Astrocyte (in vitro differentiated cells and primary cell): ENCODE measurements at regions not wholly inside any gene's neighbourhood (a gene's known extent, or its start where the extent isn't known, plus 50 kb on each side); places are given as distances from the start of the nearest gene placed in this dataset.

ENCODE experiments used
- DNase-seq: peaks from one replicate; pipeline ENCODE4 v3.0.0-alpha.2; 2010; ENCODE audit warnings: low read depth
- FAIRE-seq: peaks from 2 replicates; lab custom pipeline; 2011; peaks lifted over from hg19 to GRCh38; lab: Jason Lieb, UNC
- H2AFZ ChIP-seq: 2 replicates; pipeline ENCODE4 v1.6.0; 2012; ENCODE audit warnings: low read depth, low read length, inconsistent platforms
- H3K27ac ChIP-seq: 2 replicates; pipeline ENCODE4 v1.5.1; 2011; ENCODE audit warnings: low read depth, low read length, inconsistent platforms
- H3K27me3 ChIP-seq: 2 replicates; pipeline ENCODE4 v1.6.0; 2011; ENCODE audit warnings: low read length, inconsistent platforms; ENCODE audit not compliant: insufficient read depth
- H3K36me3 ChIP-seq: 2 replicates; pipeline ENCODE4 v1.5.1; 2011; ENCODE audit warnings: low read length, inconsistent platforms; ENCODE audit not compliant: insufficient read depth
- H3K4me1 ChIP-seq: 2 replicates; pipeline ENCODE4 v1.5.1; 2011; ENCODE audit warnings: low read length, inconsistent platforms; ENCODE audit not compliant: insufficient read depth
- H3K4me2 ChIP-seq: 2 replicates; pipeline ENCODE4 v1.6.0; 2012; ENCODE audit warnings: low read length, inconsistent platforms
- H3K4me3 ChIP-seq: 2 replicates; pipeline ENCODE4 v1.5.1; 2011; ENCODE audit warnings: low read depth, mild to moderate bottlenecking, low read length, inconsistent platforms; ENCODE audit not compliant: insufficient read depth
- H3K79me2 ChIP-seq: 2 replicates; pipeline ENCODE4 v1.6.0; 2012; ENCODE audit warnings: mild to moderate bottlenecking, low read length, inconsistent platforms; ENCODE audit not compliant: insufficient read depth
- H3K9ac ChIP-seq: 2 replicates; pipeline ENCODE4 v1.6.0; 2012; ENCODE audit warnings: mild to moderate bottlenecking, low read length, inconsistent platforms
- H3K9me3 ChIP-seq: 2 replicates; pipeline ENCODE4 v1.5.1; 2012; ENCODE audit warnings: low read depth, mild to moderate bottlenecking, low read length, inconsistent platforms; ENCODE audit not compliant: insufficient read depth
- H4K20me1 ChIP-seq: 2 replicates; pipeline ENCODE4 v1.6.0; 2012; ENCODE audit warnings: low read length, inconsistent platforms; ENCODE audit not compliant: insufficient read depth
- H3K27ac Mint-ChIP-seq: one replicate; pipeline ENCODE4 v1.8.0; 2021; ENCODE audit warnings: mild to moderate bottlenecking, mixed read lengths; ENCODE audit not compliant: unreplicated experiment
- H3K27me3 Mint-ChIP-seq: one replicate; pipeline ENCODE4 v1.8.0; 2021; ENCODE audit warnings: low read depth, mixed read lengths; ENCODE audit not compliant: unreplicated experiment
- H3K36me3 Mint-ChIP-seq: one replicate; pipeline ENCODE4 v1.8.0; 2021; ENCODE audit warnings: low read depth, mixed read lengths; ENCODE audit not compliant: unreplicated experiment
- H3K4me1 Mint-ChIP-seq: one replicate; pipeline ENCODE4 v1.8.0; 2021; ENCODE audit warnings: low read depth, mixed read lengths; ENCODE audit not compliant: unreplicated experiment
- H3K4me3 Mint-ChIP-seq: one replicate; pipeline ENCODE4 v1.8.0; 2021; ENCODE audit warnings: mild to moderate bottlenecking, moderate library complexity, mixed read lengths; ENCODE audit not compliant: unreplicated experiment
- H3K9me3 Mint-ChIP-seq: one replicate; pipeline ENCODE4 v1.8.0; 2021; ENCODE audit warnings: mild to moderate bottlenecking, mixed read lengths; ENCODE audit not compliant: unreplicated experiment
- EZH2 ChIP-seq: IDR thresholded peaks from 2 replicates; pipeline ENCODE4 v1.6.1; 2012; ENCODE audit warnings: mild to moderate bottlenecking, low read length, inconsistent platforms; ENCODE audit not compliant: insufficient read depth
- TF ChIP-seq, protein P1 (sequence below): IDR thresholded peaks from 2 replicates; pipeline ENCODE4 v1.5.1; 2011; ENCODE audit warnings: low read depth, mild to moderate bottlenecking, inconsistent platforms, low read length, moderate library complexity; ENCODE audit not compliant: insufficient read depth

DNA sequence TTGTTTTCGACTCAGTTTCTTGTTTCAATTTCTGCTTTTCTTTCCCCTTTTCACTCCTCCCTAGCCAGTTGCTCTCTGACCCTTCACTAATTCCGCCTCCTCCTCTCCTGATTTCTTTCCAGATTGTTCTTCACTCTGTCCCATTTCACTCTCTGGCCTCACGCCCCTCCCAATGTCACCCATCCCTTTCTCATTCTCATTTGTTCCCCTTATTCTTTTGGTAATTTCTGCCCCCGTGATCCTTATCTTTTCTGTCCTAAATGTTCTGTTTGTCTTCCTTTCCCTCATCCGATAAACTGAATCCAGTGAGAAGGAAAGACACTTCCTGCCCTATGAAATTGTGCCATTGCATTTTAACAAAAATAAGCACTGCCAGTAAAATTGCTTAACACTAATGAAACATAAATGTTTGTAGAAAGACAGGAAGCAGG is 94.5 kb upstream of the RASGEF1B start:
- no peaks in the 10 kb centered on the region for H3K27me3 ChIP-seq
- peaks cover 3% of the 10 kb centered on the region for H3K4me1 Mint-ChIP-seq
- H3K27ac Mint-ChIP-seq, result no peak overlapping the region
- no peaks in the 10 kb centered on the region for H3K36me3 Mint-ChIP-seq
- H3K4me1 ChIP-seq, result no peaks in the 10 kb centered on the region
- H3K9me3 ChIP-seq, result no peaks in the 10 kb centered on the region
- no peaks in the 10 kb centered on the region for H3K27me3 Mint-ChIP-seq
- no peaks in the 10 kb centered on the region for H3K36me3 ChIP-seq
- H3K79me2 ChIP-seq, result no peaks in the 10 kb centered on the region
- H2AFZ ChIP-seq, result peak overlapping the region; percentile 10
- H3K27ac ChIP-seq, result no peak overlapping the region
- no peak for TF ChIP-seq EZH2
- TF ChIP-seq, protein P1, sequence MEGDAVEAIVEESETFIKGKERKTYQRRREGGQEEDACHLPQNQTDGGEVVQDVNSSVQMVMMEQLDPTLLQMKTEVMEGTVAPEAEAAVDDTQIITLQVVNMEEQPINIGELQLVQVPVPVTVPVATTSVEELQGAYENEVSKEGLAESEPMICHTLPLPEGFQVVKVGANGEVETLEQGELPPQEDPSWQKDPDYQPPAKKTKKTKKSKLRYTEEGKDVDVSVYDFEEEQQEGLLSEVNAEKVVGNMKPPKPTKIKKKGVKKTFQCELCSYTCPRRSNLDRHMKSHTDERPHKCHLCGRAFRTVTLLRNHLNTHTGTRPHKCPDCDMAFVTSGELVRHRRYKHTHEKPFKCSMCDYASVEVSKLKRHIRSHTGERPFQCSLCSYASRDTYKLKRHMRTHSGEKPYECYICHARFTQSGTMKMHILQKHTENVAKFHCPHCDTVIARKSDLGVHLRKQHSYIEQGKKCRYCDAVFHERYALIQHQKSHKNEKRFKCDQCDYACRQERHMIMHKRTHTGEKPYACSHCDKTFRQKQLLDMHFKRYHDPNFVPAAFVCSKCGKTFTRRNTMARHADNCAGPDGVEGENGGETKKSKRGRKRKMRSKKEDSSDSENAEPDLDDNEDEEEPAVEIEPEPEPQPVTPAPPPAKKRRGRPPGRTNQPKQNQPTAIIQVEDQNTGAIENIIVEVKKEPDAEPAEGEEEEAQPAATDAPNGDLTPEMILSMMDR, result no peak
- no peak overlapping the region for H3K9ac ChIP-seq
- no peaks in the 10 kb centered on the region for H4K20me1 ChIP-seq
- no peak overlapping the region for H3K4me3 ChIP-seq
- no peaks in the 10 kb centered on the region for H3K9me3 Mint-ChIP-seq
- FAIRE-seq (no peak), DNase-seq (no peak)
- H3K4me3 Mint-ChIP-seq, result no peak overlapping the region
- H3K4me2 ChIP-seq, result peak overlapping the region; percentile 52

GRCh38 chr4:81565142-81565870 is 93.6 kb upstream of the RASGEF1B start:
- H3K9me3 Mint-ChIP-seq, result no peaks in the 10 kb centered on the region
- H3K27me3 ChIP-seq, result no peaks in the 10 kb centered on the region
- H3K4me3 Mint-ChIP-seq, result no peak overlapping the region
- H2AFZ ChIP-seq, result peak overlapping the region; percentile 25
- no peaks in the 10 kb centered on the region for H3K79me2 ChIP-seq
- H3K9ac ChIP-seq, result no peak overlapping the region
- peak overlapping the region; percentile 52 for H3K4me2 ChIP-seq
- H3K27me3 Mint-ChIP-seq, result no peaks in the 10 kb centered on the region
- no peak overlapping the region for H3K27ac Mint-ChIP-seq
- H3K27ac ChIP-seq, result no peak overlapping the region
- no peaks in the 10 kb centered on the region for H3K36me3 ChIP-seq
- H3K4me1 ChIP-seq, result no peaks in the 10 kb centered on the region
- H4K20me1 ChIP-seq, result no peaks in the 10 kb centered on the region
- no peak for FAIRE-seq
- no peak overlapping the region for H3K4me3 ChIP-seq
- H3K36me3 Mint-ChIP-seq, result no peaks in the 10 kb centered on the region
- peaks cover 3% of the 10 kb centered on the region for H3K4me1 Mint-ChIP-seq
- H3K9me3 ChIP-seq, result no peaks in the 10 kb centered on the region
- DNase-seq, result no peak
- TF ChIP-seq EZH2, result no peak
- TF ChIP-seq, protein P1, result no peak

- TF ChIP-seq EZH2, result no peak
- TF ChIP-seq, protein P1, result no peak
- DNase-seq (no peak), FAIRE-seq (no peak)
- H3K79me2 ChIP-seq, result no peaks in the 10 kb centered on the region
- Mint-ChIP-seq H3K27ac (no peak overlapping the region), H3K27me3 (no peaks in the 10 kb centered on the region), H3K4me3 (no peak overlapping the region), H3K36me3 (no peaks in the 10 kb centered on the region), H3K4me1 (peaks cover 3% of the 10 kb centered on the region), H3K9me3 (no peaks in the 10 kb centered on the region)
- H2AFZ ChIP-seq, result no peak overlapping the region
- H3K36me3 ChIP-seq, result no peaks in the 10 kb centered on the region
- H3K4me3 ChIP-seq, result no peak overlapping the region
- H3K9ac ChIP-seq, result no peak overlapping the region
- no peak overlapping the region for H3K4me2 ChIP-seq
- H3K4me1 ChIP-seq, result no peaks in the 10 kb centered on the region
- H3K27me3 ChIP-seq, result no peaks in the 10 kb centered on the region
- no peak overlapping the region for H3K27ac ChIP-seq
- no peaks in the 10 kb centered on the region for H3K9me3 ChIP-seq
- no peaks in the 10 kb centered on the region for H4K20me1 ChIP-seq
Measured at GRCh38 chr4:81564025-81564424, 92.3 kb upstream of the RASGEF1B start.
